GM12891 (cell line): ENCODE measurements at regions not wholly inside any gene's neighbourhood (a gene's known extent, or its start where the extent isn't known, plus 50 kb on each side); places are given as distances from the start of the nearest gene placed in this dataset.

Source experiments
- DNase-seq: peaks from one replicate; pipeline ENCODE4 v3.0.0; 2011; ENCODE audit warnings: low spot score; ENCODE audit not compliant: insufficient read length
- FAIRE-seq: peaks from 2 replicates; lab custom pipeline; 2011; peaks lifted over from hg19 to GRCh38; lab: Jason Lieb, UNC
- PAX5 ChIP-seq: IDR thresholded peaks from 2 replicates; pipeline ENCODE4 v1.6.1; 2011; ENCODE audit warnings: low read length, moderate library complexity, mild to moderate bottlenecking; ENCODE audit not compliant: insufficient read depth, severe bottlenecking
- POLR2A ChIP-seq: IDR thresholded peaks from 2 replicates; pipeline ENCODE4 v1.6.1; 2011; ENCODE audit warnings: low read depth, low read length, control low read depth
- POLR2AphosphoS5 ChIP-seq: IDR thresholded peaks from 2 replicates; pipeline ENCODE4 v1.6.1; 2011; ENCODE audit warnings: low read depth, low read length, control low read depth
- POU2F2 ChIP-seq: IDR thresholded peaks from 2 replicates; pipeline ENCODE4 v1.6.1; 2011; ENCODE audit warnings: low read depth, mild to moderate bottlenecking, control low read depth, low read length, moderate library complexity
- SPI1 ChIP-seq: IDR thresholded peaks from 2 replicates; pipeline ENCODE4 v1.6.1; 2011; ENCODE audit warnings: low read depth, low read length, control low read depth
- TAF1 ChIP-seq: IDR thresholded peaks from 2 replicates; pipeline ENCODE4 v1.6.1; 2011; ENCODE audit warnings: low read depth, low read length, control low read depth

GRCh38 chr6:93554018-93554417, 134.7 kb upstream of the EPHA7 start:
- DNase-seq (no peak), FAIRE-seq (no peak)
- TF ChIP-seq SPI1 (no peak), POLR2A (no peak)

GRCh38 chr6:93550551-93551276, 131.4 kb upstream of the EPHA7 start:
- TF ChIP-seq POLR2A (no peak), SPI1 (no peak), TAF1 (no peak), POU2F2 (no peak), PAX5 (no peak)
- no peak for FAIRE-seq
- DNase-seq: no peak

- FAIRE-seq (no peak), DNase-seq (no peak)
- TF ChIP-seq POLR2AphosphoS5 (no peak), SPI1 (no peak), POU2F2 (no peak), TAF1 (no peak)
Measured at GRCh38 chr6:93549868-93550267, 130.5 kb upstream of the EPHA7 start.

GRCh38 chr6:93524671-93525451, 105.5 kb upstream of the EPHA7 start:
- FAIRE-seq: no peak
- no peak for DNase-seq
- TF ChIP-seq POU2F2: no peak
- no peak for TF ChIP-seq SPI1
- no peak for TF ChIP-seq TAF1
- no peak for TF ChIP-seq POLR2A
- TF ChIP-seq POLR2AphosphoS5: no peak
- TF ChIP-seq PAX5: no peak

- DNase-seq: no peak
- no peak for FAIRE-seq
- TF ChIP-seq POLR2AphosphoS5 (no peak), POLR2A (no peak), PAX5 (no peak), SPI1 (no peak), TAF1 (no peak), POU2F2 (no peak)
Measured at GRCh38 chr6:93523365-93523764, 104.0 kb upstream of the EPHA7 start.

GRCh38 chr6:93516441-93516840, 97.1 kb upstream of the EPHA7 start:
- FAIRE-seq (no peak), DNase-seq (no peak)
- no peak for TF ChIP-seq POU2F2

GRCh38 chr6:93515736-93516135, 96.4 kb upstream of the EPHA7 start:
- FAIRE-seq (no peak), DNase-seq (no peak)
- TF ChIP-seq POU2F2 (no peak), TAF1 (no peak), POLR2A (no peak), POLR2AphosphoS5 (no peak)

- DNase-seq (no peak), FAIRE-seq (no peak)
- TF ChIP-seq SPI1: no peak
- no peak for TF ChIP-seq POLR2A
- TF ChIP-seq PAX5: no peak
Measured at GRCh38 chr6:93498713-93499112, 79.4 kb upstream of the EPHA7 start.

- no peak for FAIRE-seq
- DNase-seq: no peak
- TF ChIP-seq TAF1: no peak
- TF ChIP-seq POLR2A: no peak
- no peak for TF ChIP-seq POLR2AphosphoS5
Measured at GRCh38 chr6:93496548-93496947, 77.2 kb upstream of the EPHA7 start.

GRCh38 chr6:93494057-93494456, 74.7 kb upstream of the EPHA7 start:
- no peak for TF ChIP-seq POLR2A
- TF ChIP-seq PAX5: no peak
- TF ChIP-seq SPI1: no peak
- DNase-seq (no peak), FAIRE-seq (no peak)

GRCh38 chr6:93474733-93475179, 55.4 kb upstream of the EPHA7 start:
- no peak for FAIRE-seq
- TF ChIP-seq POLR2A (no peak), TAF1 (no peak), POLR2AphosphoS5 (no peak), POU2F2 (no peak), PAX5 (no peak), SPI1 (no peak)
- no peak for DNase-seq
